NB4 (cell line): ENCODE measurements at regions not wholly inside any gene's neighbourhood (a gene's known extent, or its start where the extent isn't known, plus 50 kb on each side); places are given as distances from the start of the nearest gene placed in this dataset.
"Not testable (repeated sequence)": the region's sequence is repeated elsewhere in the genome, so short reads cannot be mapped to it uniquely, and the experiment has no call there.

ENCODE experiments used
- DNase-seq: peaks from one replicate; pipeline ENCODE4 v3.0.0; 2010; ENCODE audit warnings: low read depth
- H3K4me3 ChIP-seq: one replicate; pipeline ENCODE4 v1.5.1; 2011; ENCODE audit warnings: mild to moderate bottlenecking, low read depth, low read length, moderate library complexity
- CTCF ChIP-seq: IDR thresholded peaks from one replicate; pipeline ENCODE4 v1.5.1; 2012; ENCODE audit warnings: low read depth, low read length
- MAX ChIP-seq: IDR thresholded peaks from 2 replicates; pipeline ENCODE4 v1.6.1; 2011; ENCODE audit warnings: low read depth, low read length
- MYC ChIP-seq: IDR thresholded peaks from 2 replicates; pipeline ENCODE4 v1.6.1; 2011; ENCODE audit warnings: low read depth, low read length
- POLR2A ChIP-seq: IDR thresholded peaks from 2 replicates; pipeline ENCODE4 v1.6.1; 2011; ENCODE audit warnings: mild to moderate bottlenecking; ENCODE audit not compliant: insufficient read length; ENCODE audit errors: extremely low read depth

GRCh38 chr3:166005126-166005525 lies 167.9 kb upstream of the BCHE start:
- TF ChIP-seq MAX (no peak), CTCF (no peak), MYC (no peak), POLR2A (no peak)
- H3K4me3 ChIP-seq = no peak overlapping the region
- no peak for DNase-seq

GRCh38 chr3:165994293-165994692 lies 157.1 kb upstream of the BCHE start:
- no peak overlapping the region for H3K4me3 ChIP-seq
- TF ChIP-seq CTCF = no peak
- no peak for TF ChIP-seq POLR2A
- TF ChIP-seq MYC = no peak
- no peak for TF ChIP-seq MAX
- no peak for DNase-seq

GRCh38 chr3:165984589-165984988 lies 147.4 kb upstream of the BCHE start:
- no peak for TF ChIP-seq MAX
- no peak for TF ChIP-seq MYC
- no peak for TF ChIP-seq POLR2A
- no peak for TF ChIP-seq CTCF
- no peak overlapping the region for H3K4me3 ChIP-seq
- DNase-seq = no peak

GRCh38 chr3:165983284-165983683 lies 146.1 kb upstream of the BCHE start:
- H3K4me3 ChIP-seq = no peak overlapping the region
- DNase-seq = no peak

GRCh38 chr3:165981318-165981717 lies 144.1 kb upstream of the BCHE start:
- no peak overlapping the region for H3K4me3 ChIP-seq
- TF ChIP-seq MAX (no peak), MYC (no peak)
- DNase-seq = no peak

More at GRCh38 chr3:165983284-165983683, 146.1 kb upstream of the BCHE start:
- TF ChIP-seq CTCF = no peak
- no peak for TF ChIP-seq MYC
- no peak for TF ChIP-seq POLR2A
- TF ChIP-seq MAX = no peak

GRCh38 chr3:165960825-165961224 lies 123.6 kb upstream of the BCHE start:
- not testable (repeated sequence) for DNase-seq, H3K4me3 ChIP-seq

GRCh38 chr3:165954171-165954570 lies 116.9 kb upstream of the BCHE start:
- H3K4me3 ChIP-seq = no peak overlapping the region
- no peak for TF ChIP-seq POLR2A
- TF ChIP-seq MAX = no peak
- no peak for TF ChIP-seq MYC
- no peak for TF ChIP-seq CTCF
- no peak for DNase-seq
